ENCODE measurements at regions not wholly inside any gene's neighbourhood (a gene's known extent, or its start where the extent isn't known, plus 50 kb on each side); places are given as distances from the start of the nearest gene placed in this dataset.

DNA sequence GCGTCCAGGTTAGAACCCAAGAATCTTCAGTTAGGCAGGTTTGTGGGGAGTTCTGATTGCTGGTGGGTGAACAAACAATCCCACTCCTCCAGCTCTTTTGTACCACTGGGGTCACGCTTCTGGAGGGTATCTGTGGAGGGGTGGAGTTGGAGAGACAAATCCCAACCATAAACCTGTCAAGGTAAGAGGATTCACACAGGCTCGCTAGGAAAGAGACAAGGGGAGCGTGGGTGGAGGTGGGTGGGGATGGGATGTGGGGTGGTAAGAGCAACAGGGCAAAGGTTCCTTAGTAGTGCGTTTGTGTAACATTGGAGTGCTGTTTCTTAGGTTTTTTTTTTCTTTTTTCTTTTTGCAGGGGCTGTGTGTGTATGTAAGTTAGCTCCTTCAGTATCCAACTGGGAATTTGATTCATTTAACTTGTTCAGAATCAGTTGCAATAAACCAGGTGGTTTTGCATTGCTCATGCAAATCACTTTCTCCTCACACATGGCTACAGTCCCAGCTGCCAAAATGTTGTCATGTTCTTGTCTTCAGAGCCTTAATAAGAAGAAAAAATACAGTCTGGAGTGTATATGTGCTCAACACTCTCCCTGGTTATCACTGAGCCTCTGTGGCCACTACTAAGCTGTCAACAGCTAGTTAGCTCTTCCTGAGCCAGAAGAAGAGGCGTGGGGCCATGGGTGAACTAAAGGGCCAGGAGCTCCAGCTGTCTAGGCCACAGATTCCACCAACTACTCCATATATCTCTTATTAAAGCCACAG, 164.0 kb upstream of the RAD23B start:
- TF ChIP-seq, protein P1, sequence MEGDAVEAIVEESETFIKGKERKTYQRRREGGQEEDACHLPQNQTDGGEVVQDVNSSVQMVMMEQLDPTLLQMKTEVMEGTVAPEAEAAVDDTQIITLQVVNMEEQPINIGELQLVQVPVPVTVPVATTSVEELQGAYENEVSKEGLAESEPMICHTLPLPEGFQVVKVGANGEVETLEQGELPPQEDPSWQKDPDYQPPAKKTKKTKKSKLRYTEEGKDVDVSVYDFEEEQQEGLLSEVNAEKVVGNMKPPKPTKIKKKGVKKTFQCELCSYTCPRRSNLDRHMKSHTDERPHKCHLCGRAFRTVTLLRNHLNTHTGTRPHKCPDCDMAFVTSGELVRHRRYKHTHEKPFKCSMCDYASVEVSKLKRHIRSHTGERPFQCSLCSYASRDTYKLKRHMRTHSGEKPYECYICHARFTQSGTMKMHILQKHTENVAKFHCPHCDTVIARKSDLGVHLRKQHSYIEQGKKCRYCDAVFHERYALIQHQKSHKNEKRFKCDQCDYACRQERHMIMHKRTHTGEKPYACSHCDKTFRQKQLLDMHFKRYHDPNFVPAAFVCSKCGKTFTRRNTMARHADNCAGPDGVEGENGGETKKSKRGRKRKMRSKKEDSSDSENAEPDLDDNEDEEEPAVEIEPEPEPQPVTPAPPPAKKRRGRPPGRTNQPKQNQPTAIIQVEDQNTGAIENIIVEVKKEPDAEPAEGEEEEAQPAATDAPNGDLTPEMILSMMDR (IDR thresholded peaks at IDR 0.05), result no peak
- TF ChIP-seq POLR2A (IDR thresholded peaks at IDR 0.05), result no peak
